ENCODE measurements at regions not wholly inside any gene's neighbourhood (a gene's known extent, or its start where the extent isn't known, plus 50 kb on each side); places are given as distances from the start of the nearest gene placed in this dataset.

DNA sequence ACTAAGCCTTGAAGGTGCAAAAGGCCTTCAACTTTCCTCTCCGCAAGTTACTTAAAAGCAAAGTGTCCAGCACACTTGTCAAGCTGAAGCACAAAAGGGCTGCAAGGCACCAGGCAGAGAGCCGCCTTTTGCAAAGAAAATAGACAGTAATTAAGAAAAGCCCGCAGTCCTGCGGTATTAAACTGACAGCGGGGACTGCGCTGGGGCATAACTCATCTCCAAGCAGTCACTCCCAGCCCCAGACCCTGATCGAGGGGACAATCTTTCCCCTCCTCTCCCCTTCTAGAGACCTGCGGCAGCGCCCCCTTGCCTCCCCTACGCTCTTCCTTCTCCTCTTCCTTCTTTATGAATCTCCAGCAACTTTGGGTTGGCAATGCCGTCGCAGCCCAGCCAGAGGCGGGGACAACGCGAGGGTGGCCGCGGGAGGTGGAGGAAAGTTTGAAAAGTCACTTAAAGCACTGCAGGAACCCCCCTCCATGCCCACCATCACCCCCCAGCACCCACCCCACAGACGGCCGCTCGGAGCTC is 200.9 kb upstream of the CAND1 start:
- Histone ChIP-seq H3K27ac (ENCODE audit: extremely low read depth, low read depth, low read length) (no peak overlapping the region), H3K27me3 (ENCODE audit: control insufficient read depth in 2 of 2, insufficient read depth in 2 of 2, low read length in 2 of 2) (peaks cover 15 to 34% of the 10 kb centered on the region in 2 experiments), H3K79me2 (ENCODE audit: control insufficient read depth, insufficient read depth, low read length) (no peaks in the 10 kb centered on the region), H3K9me3 (replicated peaks; ENCODE audit: control insufficient read depth, insufficient read depth, low read depth, low read length) (no peaks in the 10 kb centered on the region), H3K9ac (ENCODE audit: insufficient read depth in 1 of 2, low read depth in 2 of 2, low read length in 2 of 2) (no peak overlapping the region), H3K4me2 (ENCODE audit: insufficient read depth, low read length) (no peak overlapping the region), H3K36me3 (ENCODE audit: control insufficient read depth, insufficient read depth, low read length) (no peaks in the 10 kb centered on the region), H3K4me1 (replicated peaks in 1 of 2; ENCODE audit: control insufficient read depth in 2 of 2, insufficient read depth in 2 of 2, low read length in 2 of 2) (peaks cover 0 to 10% of the 10 kb centered on the region in 2 experiments; a peak in 2 of 5 replicates), H4K20me1 (replicated peaks; ENCODE audit: control insufficient read depth, insufficient read depth, low read length) (no peaks in the 10 kb centered on the region), H3K4me3 (no peak overlapping the region), H3K9me1 (ENCODE audit: control insufficient read depth, insufficient read depth, low read length) (no peaks in the 10 kb centered on the region), H2AFZ (ENCODE audit: low read depth, low read length) (no peak overlapping the region)
- intact Hi-C loops (cut with micrococcal nuclease) (no loop called here), in situ Hi-C loops (cut with MboI) (no loop called here)
- CTCF ChIA-PET (ENCODE audit: low intra/inter-chr PET ratio): no interaction called here
- POLR2A ChIA-PET: no interaction called here
- no peak for DNase-seq (ENCODE audit: extremely low read depth in 1 of 4, low spot score in 3 of 4)
- no peak; the same call in 2 of the 3 replicates for ATAC-seq
- FAIRE-seq: no peak
- BruUV-seq (replicated peaks): no TSS peak
- 5% methylated on average over 7 of the region's 20 CpGs for WGBS (ENCODE audit: insufficient coverage, low coverage, missing lambda C conversion rate)
- no peak for TF ChIP-seq ZNF780A (CRISPR knock-in tag; IDR thresholded peaks at IDR 0.05)
- no peak for TF ChIP-seq SRSF9 (IDR thresholded peaks at IDR 0.05; ENCODE audit: borderline replicate concordance, low read depth, low read length)
- TF ChIP-seq MCM7 (IDR thresholded peaks at IDR 0.05): no peak
- no peak for TF ChIP-seq ESRRA (IDR thresholded peaks at IDR 0.05; ENCODE audit: borderline replicate concordance, low read depth)
- no peak for TF ChIP-seq NONO (IDR thresholded peaks at IDR 0.05; ENCODE audit: low read depth in 2 of 2, low read length in 1 of 2)
- no peak for TF ChIP-seq ERF (CRISPR knock-in tag; IDR thresholded peaks at IDR 0.05)
- no peak for TF ChIP-seq ZNF551 (CRISPR knock-in tag; IDR thresholded peaks at IDR 0.05)
- TF ChIP-seq, protein P1, sequence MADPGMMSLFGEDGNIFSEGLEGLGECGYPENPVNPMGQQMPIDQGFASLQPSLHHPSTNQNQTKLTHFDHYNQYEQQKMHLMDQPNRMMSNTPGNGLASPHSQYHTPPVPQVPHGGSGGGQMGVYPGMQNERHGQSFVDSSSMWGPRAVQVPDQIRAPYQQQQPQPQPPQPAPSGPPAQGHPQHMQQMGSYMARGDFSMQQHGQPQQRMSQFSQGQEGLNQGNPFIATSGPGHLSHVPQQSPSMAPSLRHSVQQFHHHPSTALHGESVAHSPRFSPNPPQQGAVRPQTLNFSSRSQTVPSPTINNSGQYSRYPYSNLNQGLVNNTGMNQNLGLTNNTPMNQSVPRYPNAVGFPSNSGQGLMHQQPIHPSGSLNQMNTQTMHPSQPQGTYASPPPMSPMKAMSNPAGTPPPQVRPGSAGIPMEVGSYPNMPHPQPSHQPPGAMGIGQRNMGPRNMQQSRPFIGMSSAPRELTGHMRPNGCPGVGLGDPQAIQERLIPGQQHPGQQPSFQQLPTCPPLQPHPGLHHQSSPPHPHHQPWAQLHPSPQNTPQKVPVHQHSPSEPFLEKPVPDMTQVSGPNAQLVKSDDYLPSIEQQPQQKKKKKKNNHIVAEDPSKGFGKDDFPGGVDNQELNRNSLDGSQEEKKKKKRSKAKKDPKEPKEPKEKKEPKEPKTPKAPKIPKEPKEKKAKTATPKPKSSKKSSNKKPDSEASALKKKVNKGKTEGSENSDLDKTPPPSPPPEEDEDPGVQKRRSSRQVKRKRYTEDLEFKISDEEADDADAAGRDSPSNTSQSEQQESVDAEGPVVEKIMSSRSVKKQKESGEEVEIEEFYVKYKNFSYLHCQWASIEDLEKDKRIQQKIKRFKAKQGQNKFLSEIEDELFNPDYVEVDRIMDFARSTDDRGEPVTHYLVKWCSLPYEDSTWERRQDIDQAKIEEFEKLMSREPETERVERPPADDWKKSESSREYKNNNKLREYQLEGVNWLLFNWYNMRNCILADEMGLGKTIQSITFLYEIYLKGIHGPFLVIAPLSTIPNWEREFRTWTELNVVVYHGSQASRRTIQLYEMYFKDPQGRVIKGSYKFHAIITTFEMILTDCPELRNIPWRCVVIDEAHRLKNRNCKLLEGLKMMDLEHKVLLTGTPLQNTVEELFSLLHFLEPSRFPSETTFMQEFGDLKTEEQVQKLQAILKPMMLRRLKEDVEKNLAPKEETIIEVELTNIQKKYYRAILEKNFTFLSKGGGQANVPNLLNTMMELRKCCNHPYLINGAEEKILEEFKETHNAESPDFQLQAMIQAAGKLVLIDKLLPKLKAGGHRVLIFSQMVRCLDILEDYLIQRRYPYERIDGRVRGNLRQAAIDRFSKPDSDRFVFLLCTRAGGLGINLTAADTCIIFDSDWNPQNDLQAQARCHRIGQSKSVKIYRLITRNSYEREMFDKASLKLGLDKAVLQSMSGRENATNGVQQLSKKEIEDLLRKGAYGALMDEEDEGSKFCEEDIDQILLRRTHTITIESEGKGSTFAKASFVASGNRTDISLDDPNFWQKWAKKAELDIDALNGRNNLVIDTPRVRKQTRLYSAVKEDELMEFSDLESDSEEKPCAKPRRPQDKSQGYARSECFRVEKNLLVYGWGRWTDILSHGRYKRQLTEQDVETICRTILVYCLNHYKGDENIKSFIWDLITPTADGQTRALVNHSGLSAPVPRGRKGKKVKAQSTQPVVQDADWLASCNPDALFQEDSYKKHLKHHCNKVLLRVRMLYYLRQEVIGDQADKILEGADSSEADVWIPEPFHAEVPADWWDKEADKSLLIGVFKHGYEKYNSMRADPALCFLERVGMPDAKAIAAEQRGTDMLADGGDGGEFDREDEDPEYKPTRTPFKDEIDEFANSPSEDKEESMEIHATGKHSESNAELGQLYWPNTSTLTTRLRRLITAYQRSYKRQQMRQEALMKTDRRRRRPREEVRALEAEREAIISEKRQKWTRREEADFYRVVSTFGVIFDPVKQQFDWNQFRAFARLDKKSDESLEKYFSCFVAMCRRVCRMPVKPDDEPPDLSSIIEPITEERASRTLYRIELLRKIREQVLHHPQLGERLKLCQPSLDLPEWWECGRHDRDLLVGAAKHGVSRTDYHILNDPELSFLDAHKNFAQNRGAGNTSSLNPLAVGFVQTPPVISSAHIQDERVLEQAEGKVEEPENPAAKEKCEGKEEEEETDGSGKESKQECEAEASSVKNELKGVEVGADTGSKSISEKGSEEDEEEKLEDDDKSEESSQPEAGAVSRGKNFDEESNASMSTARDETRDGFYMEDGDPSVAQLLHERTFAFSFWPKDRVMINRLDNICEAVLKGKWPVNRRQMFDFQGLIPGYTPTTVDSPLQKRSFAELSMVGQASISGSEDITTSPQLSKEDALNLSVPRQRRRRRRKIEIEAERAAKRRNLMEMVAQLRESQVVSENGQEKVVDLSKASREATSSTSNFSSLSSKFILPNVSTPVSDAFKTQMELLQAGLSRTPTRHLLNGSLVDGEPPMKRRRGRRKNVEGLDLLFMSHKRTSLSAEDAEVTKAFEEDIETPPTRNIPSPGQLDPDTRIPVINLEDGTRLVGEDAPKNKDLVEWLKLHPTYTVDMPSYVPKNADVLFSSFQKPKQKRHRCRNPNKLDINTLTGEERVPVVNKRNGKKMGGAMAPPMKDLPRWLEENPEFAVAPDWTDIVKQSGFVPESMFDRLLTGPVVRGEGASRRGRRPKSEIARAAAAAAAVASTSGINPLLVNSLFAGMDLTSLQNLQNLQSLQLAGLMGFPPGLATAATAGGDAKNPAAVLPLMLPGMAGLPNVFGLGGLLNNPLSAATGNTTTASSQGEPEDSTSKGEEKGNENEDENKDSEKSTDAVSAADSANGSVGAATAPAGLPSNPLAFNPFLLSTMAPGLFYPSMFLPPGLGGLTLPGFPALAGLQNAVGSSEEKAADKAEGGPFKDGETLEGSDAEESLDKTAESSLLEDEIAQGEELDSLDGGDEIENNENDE (IDR thresholded peaks at IDR 0.05; ENCODE audit: low read depth, low read length): no peak
- TF ChIP-seq, protein P2, sequence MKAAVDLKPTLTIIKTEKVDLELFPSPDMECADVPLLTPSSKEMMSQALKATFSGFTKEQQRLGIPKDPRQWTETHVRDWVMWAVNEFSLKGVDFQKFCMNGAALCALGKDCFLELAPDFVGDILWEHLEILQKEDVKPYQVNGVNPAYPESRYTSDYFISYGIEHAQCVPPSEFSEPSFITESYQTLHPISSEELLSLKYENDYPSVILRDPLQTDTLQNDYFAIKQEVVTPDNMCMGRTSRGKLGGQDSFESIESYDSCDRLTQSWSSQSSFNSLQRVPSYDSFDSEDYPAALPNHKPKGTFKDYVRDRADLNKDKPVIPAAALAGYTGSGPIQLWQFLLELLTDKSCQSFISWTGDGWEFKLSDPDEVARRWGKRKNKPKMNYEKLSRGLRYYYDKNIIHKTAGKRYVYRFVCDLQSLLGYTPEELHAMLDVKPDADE (conservative IDR thresholded peaks at IDR 0.05; ENCODE audit: control insufficient read depth, low read depth, low read length): no peak
- TF ChIP-seq ZSCAN29 (IDR thresholded peaks at IDR 0.05): no peak
- no peak for TF ChIP-seq BRF1 (IDR thresholded peaks at IDR 0.05; ENCODE audit: borderline replicate concordance, extremely low read depth, insufficient read length)

All from K562 (cell line).